Keratinocyte (primary cell): ENCODE measurements at regions not wholly inside any gene's neighbourhood (a gene's known extent, or its start where the extent isn't known, plus 50 kb on each side); places are given as distances from the start of the nearest gene placed in this dataset.
"Not testable (repeated sequence)": the region's sequence is repeated elsewhere in the genome, so short reads cannot be mapped to it uniquely, and the experiment has no call there.

Experiments
- DNase-seq: peaks from one replicate; pipeline ENCODE4 v3.0.0-alpha.2; 2011; ENCODE audit warnings: low read depth, missing footprints, low spot score
- FAIRE-seq: peaks from 2 replicates; lab custom pipeline; 2011; peaks lifted over from hg19 to GRCh38; lab: Jason Lieb, UNC
- H2AFZ ChIP-seq: 2 replicates; pipeline ENCODE4 v1.6.0; 2012; ENCODE audit warnings: low read length, control low read depth, inconsistent platforms; ENCODE audit not compliant: control insufficient read depth
- H3K27ac ChIP-seq: 2 replicates; pipeline ENCODE4 v1.5.1; 2011; ENCODE audit warnings: low read length; ENCODE audit not compliant: control insufficient read depth, insufficient read depth
- H3K27me3 ChIP-seq: 3 replicates; pipeline ENCODE4 v1.6.0; 2011; ENCODE audit warnings: low read length; ENCODE audit not compliant: control insufficient read depth, insufficient read depth; ENCODE audit errors: extremely low read depth
- H3K36me3 ChIP-seq, 2 experiments: 2 replicates in 1 of 2; 3 replicates in 1 of 2; pipeline ENCODE4 v1.5.1; 2011; ENCODE audit warnings: low read length in 2 of 2, mild to moderate bottlenecking in 1 of 2; ENCODE audit not compliant: control insufficient read depth in 2 of 2, insufficient read depth in 2 of 2; ENCODE audit errors: extremely low read depth in 1 of 2
- H3K4me1 ChIP-seq: 3 replicates; pipeline ENCODE4 v1.5.1; 2011; ENCODE audit warnings: low read length; ENCODE audit not compliant: control insufficient read depth, insufficient read depth; ENCODE audit errors: extremely low read depth
- H3K4me2 ChIP-seq: 3 replicates; pipeline ENCODE4 v1.6.0; 2011; ENCODE audit warnings: low read depth, low read length; ENCODE audit not compliant: control insufficient read depth, insufficient read depth; ENCODE audit errors: extremely low read depth
- H3K4me3 ChIP-seq, 3 experiments: fragments of 200-600 bp in 1 of 3; sonication (generic) in 1 of 3; 2 replicates in 2 of 3; 3 replicates in 1 of 3; pipeline ENCODE4 v1.5.1; 2011 to 2016; ENCODE audit warnings: low read length in 3 of 3, mild to moderate bottlenecking in 3 of 3, control low read depth in 2 of 3, inconsistent platforms in 1 of 3, low read depth in 1 of 3, mixed read lengths in 1 of 3, mixed run types in 1 of 3, moderate library complexity in 1 of 3; ENCODE audit not compliant: control insufficient read depth in 2 of 3, insufficient read depth in 2 of 3; ENCODE audit errors: extremely low read depth in 1 of 3
- H3K79me2 ChIP-seq: 2 replicates; pipeline ENCODE4 v1.6.0; 2012; ENCODE audit warnings: low read length; ENCODE audit not compliant: control insufficient read depth, insufficient read depth
- H3K9ac ChIP-seq: 3 replicates; pipeline ENCODE4 v1.6.0; 2011; ENCODE audit warnings: low read length; ENCODE audit not compliant: control insufficient read depth, insufficient read depth; ENCODE audit errors: extremely low read depth
- H3K9me1 ChIP-seq: 3 replicates; pipeline ENCODE4 v1.6.0; 2011; ENCODE audit warnings: low read length; ENCODE audit not compliant: control insufficient read depth, insufficient read depth; ENCODE audit errors: extremely low read depth
- H3K9me3 ChIP-seq: 2 replicates; pipeline ENCODE4 v1.5.1; 2012; ENCODE audit warnings: low read depth, low read length; ENCODE audit not compliant: control insufficient read depth
- H4K20me1 ChIP-seq: 3 replicates; pipeline ENCODE4 v1.6.0; 2011; ENCODE audit warnings: low read length; ENCODE audit not compliant: control insufficient read depth, insufficient read depth; ENCODE audit errors: extremely low read depth
- EZH2 ChIP-seq: IDR thresholded peaks from one replicate; pipeline ENCODE4 v1.6.1; 2012; ENCODE audit warnings: inconsistent platforms, mild to moderate bottlenecking, low read length, moderate library complexity
- dilution Hi-C: fragments of 300-500 bp; cut with MboI; formaldehyde crosslinking; loops from one replicate; pipeline ENCODE4 v1.7.0; 2020; ENCODE audit warnings: low sequenced_read_pairs; ENCODE audit not compliant: extremely low pct_ligation_motif_present
- TF ChIP-seq, protein P1 (sequence below), 3 experiments: IDR thresholded peaks in 1 of 3; conservative IDR thresholded peaks in 1 of 3; optimal IDR thresholded peaks in 1 of 3; 2 replicates in 2 of 3; 3 replicates in 1 of 3; pipeline versions ENCODE3 to v1.5.1; 2011; ENCODE audit warnings: low read length in 3 of 3, mild to moderate bottlenecking in 3 of 3, moderate library complexity in 2 of 3, control low read depth in 1 of 3, inconsistent platforms in 1 of 3; ENCODE audit not compliant: insufficient read depth in 2 of 3; ENCODE audit errors: extremely low read depth in 1 of 3

- no peaks in the 10 kb centered on the region for H3K36me3 ChIP-seq
- no peaks in the 10 kb centered on the region for H3K79me2 ChIP-seq
- H3K4me2 ChIP-seq = no peak overlapping the region
- no peak overlapping the region for H3K4me3 ChIP-seq
- dilution Hi-C loops = no loop called here
- H3K27ac ChIP-seq = no peak overlapping the region
- H3K9me1 ChIP-seq = no peaks in the 10 kb centered on the region
- FAIRE-seq (no peak), DNase-seq (no peak)
- no peaks in the 10 kb centered on the region for H4K20me1 ChIP-seq
- no peak overlapping the region for H2AFZ ChIP-seq
- H3K9me3 ChIP-seq = no peaks in the 10 kb centered on the region
- no peak overlapping the region for H3K9ac ChIP-seq
- H3K27me3 ChIP-seq = no peaks in the 10 kb centered on the region
- TF ChIP-seq EZH2 = no peak
- TF ChIP-seq, protein P1, sequence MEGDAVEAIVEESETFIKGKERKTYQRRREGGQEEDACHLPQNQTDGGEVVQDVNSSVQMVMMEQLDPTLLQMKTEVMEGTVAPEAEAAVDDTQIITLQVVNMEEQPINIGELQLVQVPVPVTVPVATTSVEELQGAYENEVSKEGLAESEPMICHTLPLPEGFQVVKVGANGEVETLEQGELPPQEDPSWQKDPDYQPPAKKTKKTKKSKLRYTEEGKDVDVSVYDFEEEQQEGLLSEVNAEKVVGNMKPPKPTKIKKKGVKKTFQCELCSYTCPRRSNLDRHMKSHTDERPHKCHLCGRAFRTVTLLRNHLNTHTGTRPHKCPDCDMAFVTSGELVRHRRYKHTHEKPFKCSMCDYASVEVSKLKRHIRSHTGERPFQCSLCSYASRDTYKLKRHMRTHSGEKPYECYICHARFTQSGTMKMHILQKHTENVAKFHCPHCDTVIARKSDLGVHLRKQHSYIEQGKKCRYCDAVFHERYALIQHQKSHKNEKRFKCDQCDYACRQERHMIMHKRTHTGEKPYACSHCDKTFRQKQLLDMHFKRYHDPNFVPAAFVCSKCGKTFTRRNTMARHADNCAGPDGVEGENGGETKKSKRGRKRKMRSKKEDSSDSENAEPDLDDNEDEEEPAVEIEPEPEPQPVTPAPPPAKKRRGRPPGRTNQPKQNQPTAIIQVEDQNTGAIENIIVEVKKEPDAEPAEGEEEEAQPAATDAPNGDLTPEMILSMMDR (optimal IDR thresholded peaks at IDR 0.05 in 1 of 3, IDR thresholded peaks at IDR 0.05 in 1 of 3, conservative IDR thresholded peaks at IDR 0.05 in 1 of 3; ENCODE audit: extremely low read depth in 1 of 3, insufficient read depth in 2 of 3, low read length in 3 of 3) = no peak
- H3K4me1 ChIP-seq = no peaks in the 10 kb centered on the region
Measured at GRCh38 chr16:77502448-77502847, 67.6 kb upstream of the ADAMTS18 start.

- DNase-seq, H3K36me3 ChIP-seq, FAIRE-seq, H3K4me2 ChIP-seq, dilution Hi-C loops, H2AFZ ChIP-seq, H3K9me1 ChIP-seq, H3K4me1 ChIP-seq, H3K4me3 ChIP-seq, H3K9me3 ChIP-seq, H4K20me1 ChIP-seq, H3K27me3 ChIP-seq, H3K27ac ChIP-seq, H3K79me2 ChIP-seq, H3K9ac ChIP-seq: not testable (repeated sequence)
Measured at GRCh38 chr16:77506492-77506891, 71.7 kb upstream of the ADAMTS18 start.

GRCh38 chr16:77509051-77509450 lies 74.2 kb upstream of the ADAMTS18 start:
- Histone ChIP-seq H3K36me3 (no peaks in the 10 kb centered on the region), H3K4me3 (no peak overlapping the region), H3K4me1 (no peaks in the 10 kb centered on the region), H3K79me2 (no peaks in the 10 kb centered on the region), H3K9ac (no peak overlapping the region), H3K27me3 (no peaks in the 10 kb centered on the region), H4K20me1 (no peaks in the 10 kb centered on the region), H3K9me3 (no peaks in the 10 kb centered on the region), H2AFZ (no peak overlapping the region), H3K4me2 (no peak overlapping the region), H3K27ac (no peak overlapping the region), H3K9me1 (no peaks in the 10 kb centered on the region)
- TF ChIP-seq, protein P1 (optimal IDR thresholded peaks at IDR 0.05 in 1 of 3, IDR thresholded peaks at IDR 0.05 in 1 of 3, conservative IDR thresholded peaks at IDR 0.05 in 1 of 3; ENCODE audit: extremely low read depth in 1 of 3, insufficient read depth in 2 of 3, low read length in 3 of 3) = no peak
- no peak for TF ChIP-seq EZH2
- DNase-seq (no peak), FAIRE-seq (no peak)
- dilution Hi-C loops = no loop called here
